Lung (tissue), 11 donors: ENCODE measurements at regions not wholly inside any gene's neighbourhood (a gene's known extent, or its start where the extent isn't known, plus 50 kb on each side); places are given as distances from the start of the nearest gene placed in this dataset.

Source experiments
- ATAC-seq: fragments of 200-7000 bp; cut with Tn5 transposase; one replicate; pipeline ENCODE4 v1.9.1; 2020; ENCODE audit warnings: moderate number of reproducible peaks; ENCODE audit not compliant: insufficient read depth, low FRiP score
- DNase-seq, 3 donors: peaks; one replicate each; pipeline ENCODE4 v3.0.0-alpha.2; 2013 to 2017
- H3K27ac ChIP-seq, 2 donors: one replicate each; pipeline ENCODE4 v1.5.1; 2013; ENCODE audit warnings: mild to moderate bottlenecking in 2 of 2, moderate library complexity in 2 of 2, control low read depth in 1 of 2, inconsistent platforms in 1 of 2, low read depth in 1 of 2, low read length in 1 of 2
- H3K27me3 ChIP-seq, 3 donors: one replicate each; pipeline ENCODE4 v1.5.1; 2013; ENCODE audit warnings: low read length in 2 of 3; ENCODE audit not compliant: control insufficient read depth in 3 of 3, insufficient read depth in 3 of 3
- H3K36me3 ChIP-seq, 4 donors: one replicate each; pipeline ENCODE4 v1.5.1; 2013; ENCODE audit warnings: low read length in 4 of 4, mild to moderate bottlenecking in 1 of 4, moderate library complexity in 1 of 4; ENCODE audit not compliant: control insufficient read depth in 4 of 4, insufficient read depth in 4 of 4
- H3K4me1 ChIP-seq, 5 donors: one replicate each; pipeline ENCODE4 v1.5.1; 2013; ENCODE audit warnings: low read length in 5 of 5, mild to moderate bottlenecking in 2 of 5, moderate library complexity in 1 of 5; ENCODE audit not compliant: control insufficient read depth in 5 of 5, insufficient read depth in 5 of 5
- H3K4me3 ChIP-seq: one replicate; pipeline ENCODE4 v1.5.1; 2013; ENCODE audit warnings: mild to moderate bottlenecking, control low read depth, moderate library complexity
- H3K9ac ChIP-seq, 2 donors: one replicate each; pipeline ENCODE4 v1.5.1; 2013; ENCODE audit warnings: low read length in 2 of 2, control low read depth in 1 of 2; ENCODE audit not compliant: insufficient read depth in 1 of 2
- H3K9me3 ChIP-seq, 4 donors: one replicate each; pipeline ENCODE4 v1.5.1; 2013; ENCODE audit warnings: low read length in 3 of 4, mild to moderate bottlenecking in 1 of 4, moderate library complexity in 1 of 4; ENCODE audit not compliant: control insufficient read depth in 4 of 4, insufficient read depth in 3 of 4
- WGBS, 2 donors: extraction: QIAGEN DNeasy Blood & Tissue Kit; methylation state at CpG; one replicate each; pipeline ENCODE4 v1.1.7; 2013; 5-methylcytosine and 5-hydroxymethylcytosine counted together
- TF ChIP-seq, protein P1 (sequence below): IDR thresholded peaks from 2 replicates; pipeline ENCODE4 v1.5.1; 2012; ENCODE audit warnings: mild to moderate bottlenecking; ENCODE audit errors: control extremely low read depth, extremely low read depth
- donor health status: control.
- donor health status: control.
- donor health status: Bipolar disorder and iron deficiency.
- donor health status: healthy.
- donor health status: DM: yes; HTN: yes; CAD: no.

DNA sequence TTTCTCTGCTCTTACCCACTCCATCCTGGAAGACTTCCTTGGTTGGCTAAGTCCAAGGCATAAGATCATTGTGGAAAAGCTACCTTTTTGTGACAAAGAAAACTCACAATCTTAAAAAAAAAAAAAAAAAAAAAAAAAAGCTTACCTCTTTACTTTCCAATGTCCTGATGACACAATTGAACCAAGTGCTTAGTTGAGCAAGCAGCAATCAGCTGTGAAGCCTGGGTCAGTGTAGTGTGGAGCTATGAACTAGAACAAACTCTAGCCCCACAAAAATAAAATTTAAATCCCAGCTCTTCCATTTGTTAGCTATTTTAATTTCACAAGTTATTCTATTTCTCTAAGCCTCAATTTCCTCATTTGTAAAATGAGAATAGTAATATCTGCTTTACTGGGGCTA, 647.6 kb downstream of the LMO4 start:
- peaks cover 0 to 19% (median 0%) of the 10 kb centered on the region in 5 donors for H3K4me1 ChIP-seq
- ATAC-seq (no peak), DNase-seq (no peak)
- TF ChIP-seq, protein P1, sequence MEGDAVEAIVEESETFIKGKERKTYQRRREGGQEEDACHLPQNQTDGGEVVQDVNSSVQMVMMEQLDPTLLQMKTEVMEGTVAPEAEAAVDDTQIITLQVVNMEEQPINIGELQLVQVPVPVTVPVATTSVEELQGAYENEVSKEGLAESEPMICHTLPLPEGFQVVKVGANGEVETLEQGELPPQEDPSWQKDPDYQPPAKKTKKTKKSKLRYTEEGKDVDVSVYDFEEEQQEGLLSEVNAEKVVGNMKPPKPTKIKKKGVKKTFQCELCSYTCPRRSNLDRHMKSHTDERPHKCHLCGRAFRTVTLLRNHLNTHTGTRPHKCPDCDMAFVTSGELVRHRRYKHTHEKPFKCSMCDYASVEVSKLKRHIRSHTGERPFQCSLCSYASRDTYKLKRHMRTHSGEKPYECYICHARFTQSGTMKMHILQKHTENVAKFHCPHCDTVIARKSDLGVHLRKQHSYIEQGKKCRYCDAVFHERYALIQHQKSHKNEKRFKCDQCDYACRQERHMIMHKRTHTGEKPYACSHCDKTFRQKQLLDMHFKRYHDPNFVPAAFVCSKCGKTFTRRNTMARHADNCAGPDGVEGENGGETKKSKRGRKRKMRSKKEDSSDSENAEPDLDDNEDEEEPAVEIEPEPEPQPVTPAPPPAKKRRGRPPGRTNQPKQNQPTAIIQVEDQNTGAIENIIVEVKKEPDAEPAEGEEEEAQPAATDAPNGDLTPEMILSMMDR: no peak
- no peaks in the 10 kb centered on the region for H3K9me3 ChIP-seq
- no peak overlapping the region for H3K4me3 ChIP-seq
- no peak overlapping the region for H3K27ac ChIP-seq
- no peaks in the 10 kb centered on the region for H3K36me3 ChIP-seq
- no peaks in the 10 kb centered on the region for H3K27me3 ChIP-seq
- H3K9ac ChIP-seq: no peak overlapping the region

DNA sequence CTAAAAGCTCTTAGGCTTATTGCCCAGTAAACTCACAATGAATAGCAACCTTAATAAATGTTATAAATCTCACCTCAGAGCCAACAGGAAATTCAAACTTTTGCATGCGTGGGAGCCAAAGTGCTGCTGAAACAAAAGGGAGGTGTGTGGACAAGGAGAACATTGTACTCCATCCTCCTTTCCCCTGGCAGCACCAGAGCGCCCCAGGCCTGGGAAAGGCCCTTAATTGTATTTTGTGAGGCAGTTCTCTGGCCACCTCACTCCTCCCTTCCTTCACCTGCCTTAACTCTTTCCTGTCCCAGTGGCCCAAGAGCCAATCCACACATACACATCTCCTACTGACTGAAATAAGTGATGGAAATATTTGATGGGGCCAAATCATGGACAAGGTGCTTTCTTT, 648.5 kb downstream of the LMO4 start:
- peaks cover 0 to 19% (median 0%) of the 10 kb centered on the region in 5 donors for H3K4me1 ChIP-seq
- no peaks in the 10 kb centered on the region for H3K9me3 ChIP-seq
- TF ChIP-seq, protein P1: no peak
- DNase-seq: no peak
- no peak overlapping the region for H3K9ac ChIP-seq
- no peak overlapping the region for H3K4me3 ChIP-seq
- H3K27me3 ChIP-seq: no peaks in the 10 kb centered on the region
- H3K36me3 ChIP-seq: no peaks in the 10 kb centered on the region
- H3K27ac ChIP-seq: no peak overlapping the region
- 63 to 76% methylated on average over 2 of the region's 2 CpGs for WGBS, 2 donors
- no peak for ATAC-seq

DNA sequence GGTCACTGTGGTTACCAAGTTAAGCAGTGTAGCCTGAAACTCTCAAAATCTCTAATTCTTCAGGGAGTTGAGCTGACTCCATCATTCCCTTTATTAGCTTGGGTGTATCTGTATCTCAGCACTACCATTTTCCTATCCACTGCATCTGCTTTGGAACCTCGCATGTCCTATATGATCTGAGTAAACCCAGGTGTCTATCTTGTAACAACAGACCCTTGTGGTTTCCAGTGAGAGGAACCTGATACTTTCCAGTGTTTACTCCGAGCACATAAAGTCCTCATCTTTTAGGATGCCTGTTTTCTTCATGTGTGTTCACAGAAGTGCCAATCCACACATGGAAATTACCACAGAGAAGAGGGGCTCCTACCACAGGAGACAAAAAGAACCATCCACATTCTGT, 650.4 kb downstream of the LMO4 start:
- ATAC-seq: no peak
- no peak overlapping the region for H3K9ac ChIP-seq
- H3K27me3 ChIP-seq: no peaks in the 10 kb centered on the region
- H3K4me1 ChIP-seq: peaks cover 0 to 1% (median 0%) of the 10 kb centered on the region in 5 donors
- H3K27ac ChIP-seq: no peak overlapping the region
- no peak overlapping the region for H3K4me3 ChIP-seq
- H3K9me3 ChIP-seq: no peaks in the 10 kb centered on the region
- TF ChIP-seq, protein P1: no peak
- H3K36me3 ChIP-seq: no peaks in the 10 kb centered on the region
- DNase-seq: no peak
- 76 to 80% methylated on average over 2 of the region's 2 CpGs for WGBS, 2 donors

DNA sequence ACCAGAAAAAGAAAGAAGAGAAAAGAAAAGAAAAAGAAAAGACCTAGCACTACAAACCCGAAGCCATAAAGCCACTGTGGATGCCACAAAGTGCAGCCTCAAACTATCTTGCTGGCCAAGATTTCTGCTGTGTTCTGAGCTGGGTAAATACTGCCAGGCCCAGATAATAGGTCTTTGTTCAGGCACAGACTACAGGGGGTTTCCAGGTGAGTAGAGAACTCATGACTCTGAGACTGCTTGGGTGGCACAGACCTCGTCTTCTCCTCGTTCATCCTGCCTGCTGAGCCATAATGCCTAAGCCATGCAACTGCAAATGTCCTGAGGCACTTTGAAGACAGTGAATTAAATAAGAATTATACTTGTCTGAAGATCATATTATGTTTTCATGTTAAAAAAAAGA, 651.8 kb downstream of the LMO4 start:
- Histone ChIP-seq H3K27me3 (no peaks in the 10 kb centered on the region), H3K36me3 (no peaks in the 10 kb centered on the region), H3K4me1 (no peaks in the 10 kb centered on the region), H3K4me3 (no peak overlapping the region), H3K9me3 (no peaks in the 10 kb centered on the region), H3K27ac (no peak overlapping the region), H3K9ac (no peak overlapping the region)
- ATAC-seq (no peak), DNase-seq (no peak)
- 75 to 81% methylated on average over 3 of the region's 3 CpGs for WGBS, 2 donors
- TF ChIP-seq, protein P1: no peak
